Neural cell (in vitro differentiated cells): ENCODE measurements at regions not wholly inside any gene's neighbourhood (a gene's known extent, or its start where the extent isn't known, plus 50 kb on each side); places are given as distances from the start of the nearest gene placed in this dataset.

Source experiments
- H2AFZ ChIP-seq: fragments of 200-600, 300-800 bp; sonication (generic), shearing (Covaris generic); 2 replicates; pipeline ENCODE4 v1.6.0; 2014; ENCODE audit warnings: low read depth, mild to moderate bottlenecking, antibody characterized with exemption, low read length, moderate library complexity
- H3F3A ChIP-seq: fragments of 200-600 bp; shearing (Covaris generic); 2 replicates; pipeline ENCODE4 v1.6.1; 2016; ENCODE audit warnings: mild to moderate bottlenecking, moderate library complexity, mixed read lengths, antibody characterized with exemption, low read length; ENCODE audit not compliant: insufficient read depth, poor library complexity, severe bottlenecking
- H3K27ac ChIP-seq: fragments of 200-600, 300-800 bp; sonication (generic), shearing (Covaris generic); 2 replicates; pipeline ENCODE4 v1.5.1; 2014; ENCODE audit warnings: mild to moderate bottlenecking, low read length, moderate library complexity
- H3K27me3 ChIP-seq: fragments of 300-800, 200-600 bp; sonication (generic), shearing (Covaris generic); 2 replicates; pipeline ENCODE4 v1.6.0; 2014; ENCODE audit warnings: mild to moderate bottlenecking, low read depth, low read length, moderate library complexity; ENCODE audit not compliant: insufficient read depth
- H3K36me3 ChIP-seq: fragments of 300-800, 200-600 bp; sonication (generic), shearing (Covaris generic); 2 replicates; pipeline ENCODE4 v1.5.1; 2014; ENCODE audit warnings: mild to moderate bottlenecking, antibody characterized with exemption, low read length, moderate library complexity; ENCODE audit not compliant: insufficient read depth
- H3K4me2 ChIP-seq: fragments of 300-800, 200-600 bp; sonication (generic), shearing (Covaris generic); 2 replicates; pipeline ENCODE4 v1.6.0; 2014; ENCODE audit warnings: mild to moderate bottlenecking, low read length
- H3K4me3 ChIP-seq: fragments of 300-800, 200-600 bp; sonication (generic), shearing (Covaris generic); 2 replicates; pipeline ENCODE4 v1.5.1; 2014; ENCODE audit warnings: mild to moderate bottlenecking, low read length, moderate library complexity
- H3K79me2 ChIP-seq: fragments of 200-600 bp; shearing (Covaris generic); replicated peaks from 2 replicates; pipeline ENCODE4 v1.6.0; 2014; ENCODE audit warnings: mild to moderate bottlenecking, low read length, moderate library complexity; ENCODE audit not compliant: insufficient read depth
- H3K9ac ChIP-seq: fragments of 300-800, 200-600 bp; sonication (generic), shearing (Covaris generic); 2 replicates; pipeline ENCODE4 v1.6.1; 2016; ENCODE audit warnings: mild to moderate bottlenecking, low read length, mixed read lengths
- H3K9me2 ChIP-seq: fragments of 200-600 bp; shearing (Covaris generic); 2 replicates; pipeline ENCODE4 v1.6.1; 2016; ENCODE audit warnings: mild to moderate bottlenecking, low read length, mixed read lengths; ENCODE audit not compliant: insufficient read depth
- H3K9me3 ChIP-seq: fragments of 200-600, 300-800 bp; sonication (generic), shearing (Covaris generic); 2 replicates; pipeline ENCODE4 v1.6.1; 2016; ENCODE audit warnings: mild to moderate bottlenecking, mixed run types, low read length, moderate library complexity, mixed read lengths
- H4K20me1 ChIP-seq: fragments of 200-600 bp; shearing (Covaris generic); 2 replicates; pipeline ENCODE4 v1.6.1; 2016; ENCODE audit warnings: mild to moderate bottlenecking, mixed run types; ENCODE audit not compliant: insufficient read depth
- EP300 ChIP-seq: fragments of 450-650 bp; conservative IDR thresholded peaks from 2 replicates; pipeline ENCODE4 v1.6.1; 2014; ENCODE audit warnings: antibody characterized with exemption, mild to moderate bottlenecking, moderate library complexity; ENCODE audit not compliant: poor library complexity, severe bottlenecking
- EZH2 ChIP-seq: fragments of 200-600, 300-800 bp; shearing (Covaris generic), sonication (generic); IDR thresholded peaks from 2 replicates; pipeline ENCODE4 v1.6.1; 2014; ENCODE audit warnings: antibody characterized with exemption, low read length, borderline replicate concordance, mild to moderate bottlenecking; ENCODE audit not compliant: insufficient read depth, poor library complexity, severe bottlenecking
- POLR2AphosphoS5 ChIP-seq: IDR thresholded peaks from 2 replicates; pipeline ENCODE4 v1.6.1; 2012
- RAD21 ChIP-seq: fragments of 450-650 bp; conservative IDR thresholded peaks from 2 replicates; pipeline ENCODE4 v1.6.1; 2014; ENCODE audit warnings: antibody characterized with exemption, mild to moderate bottlenecking, moderate library complexity
- TAF1 ChIP-seq: IDR thresholded peaks from 2 replicates; pipeline ENCODE4 v1.6.1; 2012; ENCODE audit warnings: low read depth
- TF ChIP-seq, protein P1 (sequence below): IDR thresholded peaks from 2 replicates; pipeline ENCODE4 v1.6.1; 2012; ENCODE audit warnings: borderline replicate concordance

DNA sequence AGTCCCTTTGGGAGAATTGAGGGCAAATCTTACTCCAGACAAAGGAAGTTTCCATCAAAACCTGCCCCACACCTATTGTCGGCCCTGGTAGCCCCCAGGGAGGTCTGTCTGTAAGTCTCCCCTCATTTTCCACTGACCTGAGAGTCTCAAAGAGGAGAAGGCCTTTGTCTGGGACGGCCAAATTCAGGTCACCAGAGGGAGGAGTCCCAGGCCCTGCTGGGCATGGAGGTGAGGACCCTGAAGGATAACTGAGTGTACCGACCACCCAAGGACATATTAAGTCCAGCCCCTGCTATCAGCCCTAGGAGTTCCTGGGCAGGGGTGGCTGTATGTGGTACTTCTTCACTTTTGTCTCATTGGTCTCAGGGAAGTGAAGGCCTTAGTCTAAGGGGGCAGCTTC, 229.9 kb downstream of the FGF13 start:
- Histone ChIP-seq H2AFZ (no peak overlapping the region), H3K4me3 (no peak overlapping the region), H3K4me2 (no peak overlapping the region), H3K27me3 (no peaks in the 10 kb centered on the region), H3K9me3 (no peaks in the 10 kb centered on the region), H3F3A (no peaks in the 10 kb centered on the region), H4K20me1 (no peaks in the 10 kb centered on the region), H3K27ac (no peak overlapping the region), H3K79me2 (no peaks in the 10 kb centered on the region), H3K9ac (no peak overlapping the region), H3K9me2 (no peaks in the 10 kb centered on the region), H3K36me3 (no peaks in the 10 kb centered on the region)
- no peak for TF ChIP-seq POLR2AphosphoS5

- Histone ChIP-seq H3K4me3 (no peak overlapping the region), H4K20me1 (no peaks in the 10 kb centered on the region), H3F3A (no peaks in the 10 kb centered on the region), H3K36me3 (no peaks in the 10 kb centered on the region), H3K27me3 (no peaks in the 10 kb centered on the region), H3K79me2 (no peaks in the 10 kb centered on the region), H3K4me2 (no peak overlapping the region), H3K27ac (no peak overlapping the region), H3K9me3 (no peaks in the 10 kb centered on the region), H3K9ac (no peak overlapping the region), H3K9me2 (no peaks in the 10 kb centered on the region), H2AFZ (no peak overlapping the region)
- no peak for TF ChIP-seq EP300
- TF ChIP-seq TAF1, result no peak
- TF ChIP-seq, protein P1, sequence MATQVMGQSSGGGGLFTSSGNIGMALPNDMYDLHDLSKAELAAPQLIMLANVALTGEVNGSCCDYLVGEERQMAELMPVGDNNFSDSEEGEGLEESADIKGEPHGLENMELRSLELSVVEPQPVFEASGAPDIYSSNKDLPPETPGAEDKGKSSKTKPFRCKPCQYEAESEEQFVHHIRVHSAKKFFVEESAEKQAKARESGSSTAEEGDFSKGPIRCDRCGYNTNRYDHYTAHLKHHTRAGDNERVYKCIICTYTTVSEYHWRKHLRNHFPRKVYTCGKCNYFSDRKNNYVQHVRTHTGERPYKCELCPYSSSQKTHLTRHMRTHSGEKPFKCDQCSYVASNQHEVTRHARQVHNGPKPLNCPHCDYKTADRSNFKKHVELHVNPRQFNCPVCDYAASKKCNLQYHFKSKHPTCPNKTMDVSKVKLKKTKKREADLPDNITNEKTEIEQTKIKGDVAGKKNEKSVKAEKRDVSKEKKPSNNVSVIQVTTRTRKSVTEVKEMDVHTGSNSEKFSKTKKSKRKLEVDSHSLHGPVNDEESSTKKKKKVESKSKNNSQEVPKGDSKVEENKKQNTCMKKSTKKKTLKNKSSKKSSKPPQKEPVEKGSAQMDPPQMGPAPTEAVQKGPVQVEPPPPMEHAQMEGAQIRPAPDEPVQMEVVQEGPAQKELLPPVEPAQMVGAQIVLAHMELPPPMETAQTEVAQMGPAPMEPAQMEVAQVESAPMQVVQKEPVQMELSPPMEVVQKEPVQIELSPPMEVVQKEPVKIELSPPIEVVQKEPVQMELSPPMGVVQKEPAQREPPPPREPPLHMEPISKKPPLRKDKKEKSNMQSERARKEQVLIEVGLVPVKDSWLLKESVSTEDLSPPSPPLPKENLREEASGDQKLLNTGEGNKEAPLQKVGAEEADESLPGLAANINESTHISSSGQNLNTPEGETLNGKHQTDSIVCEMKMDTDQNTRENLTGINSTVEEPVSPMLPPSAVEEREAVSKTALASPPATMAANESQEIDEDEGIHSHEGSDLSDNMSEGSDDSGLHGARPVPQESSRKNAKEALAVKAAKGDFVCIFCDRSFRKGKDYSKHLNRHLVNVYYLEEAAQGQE, result no peak
- no peak for TF ChIP-seq EZH2
- TF ChIP-seq POLR2AphosphoS5, result no peak
- TF ChIP-seq RAD21, result no peak
Measured at GRCh38 chrX:138463476-138463875, 248.0 kb downstream of the FGF13 start.
